Gastrocnemius medialis (tissue), 4 donors: ENCODE measurements at regions not wholly inside any gene's neighbourhood (a gene's known extent, or its start where the extent isn't known, plus 50 kb on each side); places are given as distances from the start of the nearest gene placed in this dataset.

Experiments
- ATAC-seq, 2 donors: fragments of 150-250 bp; one replicate each; pipeline ENCODE4 v1.9.1; 2016
- DNase-seq, 2 donors: peaks; one replicate each; pipeline ENCODE4 v3.0.0-alpha.2; 2019
- H3K27ac ChIP-seq, 4 donors: fragments of 200-600 bp; sonication (generic); 1 replicate in 1 of 4; 2 replicates in 3 of 4; pipeline ENCODE4 v1.5.1; 2016 to 2018; ENCODE audit warnings: mild to moderate bottlenecking in 2 of 4, moderate library complexity in 1 of 4
- H3K27me3 ChIP-seq, 3 donors: fragments of 200-600 bp; sonication (generic) in 2 of 3; 1 replicate in 1 of 3; 2 replicates in 2 of 3; pipeline versions ENCODE4 v1.5.1 to v1.6.0; 2016 to 2019; ENCODE audit warnings: mild to moderate bottlenecking in 1 of 3, moderate library complexity in 1 of 3
- H3K36me3 ChIP-seq, 2 donors: fragments of 200-600 bp; sonication (generic) in 1 of 2; one replicate each; pipeline ENCODE4 v1.5.1; 2017 to 2018
- H3K4me1 ChIP-seq, 2 donors: fragments of 200-600 bp; sonication (generic) in 1 of 2; one replicate each; pipeline ENCODE4 v1.5.1; 2016 to 2017; ENCODE audit warnings: mild to moderate bottlenecking in 2 of 2
- H3K4me3 ChIP-seq, 4 donors: fragments of 200-600 bp; sonication (generic) in 3 of 4; 1 replicate in 1 of 4; 2 replicates in 3 of 4; pipeline ENCODE4 v1.5.1; 2016 to 2019; ENCODE audit warnings: mild to moderate bottlenecking in 2 of 4
- H3K9me3 ChIP-seq, 3 donors: fragments of 200-600 bp; sonication (generic) in 2 of 3; 1 replicate in 1 of 3; 2 replicates in 2 of 3; pipeline ENCODE4 v1.5.1; 2016 to 2019
- POLR2A ChIP-seq, 2 donors: fragments of 450-650 bp; IDR thresholded peaks; one replicate each; pipeline ENCODE4 v1.6.1; 2017; ENCODE audit warnings: antibody characterized with exemption in 2 of 2, mild to moderate bottlenecking in 2 of 2, moderate library complexity in 2 of 2
- in situ Hi-C, 4 donors: fragments of 200-750 bp; cut with MboI; loops; one replicate each; pipeline versions ENCODE4 v1.15.0 to v1.8.0; 2017; ENCODE audit warnings: low sequenced_read_pairs in 4 of 4
- intact Hi-C: fragments of 100-400 bp; cut with DNase I; formaldehyde crosslinking; loops from one replicate; pipeline ENCODE4 v1.15.1; 2023; ENCODE audit warnings: low total_unique reads
- TF ChIP-seq, protein P1 (sequence below), 5 experiments: fragments of 450-650 bp in 3 of 5; fragments of 200-600 bp in 2 of 5; sonication (generic) in 2 of 5; IDR thresholded peaks in 4 of 5; conservative IDR thresholded peaks in 1 of 5; 1 replicate in 4 of 5; 2 replicates in 1 of 5; pipeline ENCODE4 v1.5.1; 2016 to 2019; ENCODE audit warnings: antibody characterized with exemption in 5 of 5, mild to moderate bottlenecking in 3 of 5, moderate library complexity in 3 of 5

DNA sequence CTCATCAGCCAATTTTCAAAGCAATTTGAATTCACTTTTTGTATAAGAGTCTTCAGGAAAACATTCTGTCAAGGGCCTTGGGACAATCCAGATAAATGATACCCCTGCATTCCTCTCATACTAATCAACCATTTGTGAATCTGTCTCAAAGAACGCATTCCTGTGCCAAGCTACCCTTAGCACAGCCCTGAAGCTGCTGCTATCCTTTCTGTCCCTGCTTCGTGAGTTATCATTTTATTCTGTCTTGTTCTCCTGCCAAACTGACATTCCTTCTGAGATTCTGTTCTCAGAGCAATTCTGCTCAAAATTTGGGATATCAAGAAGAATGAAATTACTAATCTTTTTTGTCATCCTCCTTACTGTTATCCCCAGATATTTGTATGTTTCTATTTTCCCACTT is 213.9 kb upstream of the STXBP5 start:
- no peaks in the 10 kb centered on the region for H3K36me3 ChIP-seq
- no peak overlapping the region for H3K27ac ChIP-seq
- ATAC-seq (no peak), DNase-seq (no peak)
- intact Hi-C loops (no loop called here), in situ Hi-C loops (no loop called here)
- H3K27me3 ChIP-seq: no peaks in the 10 kb centered on the region
- H3K4me3 ChIP-seq: no peak overlapping the region
- TF ChIP-seq POLR2A (IDR thresholded peaks at IDR 0.05): no peak
- TF ChIP-seq, protein P1, sequence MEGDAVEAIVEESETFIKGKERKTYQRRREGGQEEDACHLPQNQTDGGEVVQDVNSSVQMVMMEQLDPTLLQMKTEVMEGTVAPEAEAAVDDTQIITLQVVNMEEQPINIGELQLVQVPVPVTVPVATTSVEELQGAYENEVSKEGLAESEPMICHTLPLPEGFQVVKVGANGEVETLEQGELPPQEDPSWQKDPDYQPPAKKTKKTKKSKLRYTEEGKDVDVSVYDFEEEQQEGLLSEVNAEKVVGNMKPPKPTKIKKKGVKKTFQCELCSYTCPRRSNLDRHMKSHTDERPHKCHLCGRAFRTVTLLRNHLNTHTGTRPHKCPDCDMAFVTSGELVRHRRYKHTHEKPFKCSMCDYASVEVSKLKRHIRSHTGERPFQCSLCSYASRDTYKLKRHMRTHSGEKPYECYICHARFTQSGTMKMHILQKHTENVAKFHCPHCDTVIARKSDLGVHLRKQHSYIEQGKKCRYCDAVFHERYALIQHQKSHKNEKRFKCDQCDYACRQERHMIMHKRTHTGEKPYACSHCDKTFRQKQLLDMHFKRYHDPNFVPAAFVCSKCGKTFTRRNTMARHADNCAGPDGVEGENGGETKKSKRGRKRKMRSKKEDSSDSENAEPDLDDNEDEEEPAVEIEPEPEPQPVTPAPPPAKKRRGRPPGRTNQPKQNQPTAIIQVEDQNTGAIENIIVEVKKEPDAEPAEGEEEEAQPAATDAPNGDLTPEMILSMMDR (IDR thresholded peaks at IDR 0.05 in 4 of 5, conservative IDR thresholded peaks at IDR 0.05 in 1 of 5): no peak
- no peaks in the 10 kb centered on the region for H3K4me1 ChIP-seq
- H3K9me3 ChIP-seq: no peaks in the 10 kb centered on the region

DNA sequence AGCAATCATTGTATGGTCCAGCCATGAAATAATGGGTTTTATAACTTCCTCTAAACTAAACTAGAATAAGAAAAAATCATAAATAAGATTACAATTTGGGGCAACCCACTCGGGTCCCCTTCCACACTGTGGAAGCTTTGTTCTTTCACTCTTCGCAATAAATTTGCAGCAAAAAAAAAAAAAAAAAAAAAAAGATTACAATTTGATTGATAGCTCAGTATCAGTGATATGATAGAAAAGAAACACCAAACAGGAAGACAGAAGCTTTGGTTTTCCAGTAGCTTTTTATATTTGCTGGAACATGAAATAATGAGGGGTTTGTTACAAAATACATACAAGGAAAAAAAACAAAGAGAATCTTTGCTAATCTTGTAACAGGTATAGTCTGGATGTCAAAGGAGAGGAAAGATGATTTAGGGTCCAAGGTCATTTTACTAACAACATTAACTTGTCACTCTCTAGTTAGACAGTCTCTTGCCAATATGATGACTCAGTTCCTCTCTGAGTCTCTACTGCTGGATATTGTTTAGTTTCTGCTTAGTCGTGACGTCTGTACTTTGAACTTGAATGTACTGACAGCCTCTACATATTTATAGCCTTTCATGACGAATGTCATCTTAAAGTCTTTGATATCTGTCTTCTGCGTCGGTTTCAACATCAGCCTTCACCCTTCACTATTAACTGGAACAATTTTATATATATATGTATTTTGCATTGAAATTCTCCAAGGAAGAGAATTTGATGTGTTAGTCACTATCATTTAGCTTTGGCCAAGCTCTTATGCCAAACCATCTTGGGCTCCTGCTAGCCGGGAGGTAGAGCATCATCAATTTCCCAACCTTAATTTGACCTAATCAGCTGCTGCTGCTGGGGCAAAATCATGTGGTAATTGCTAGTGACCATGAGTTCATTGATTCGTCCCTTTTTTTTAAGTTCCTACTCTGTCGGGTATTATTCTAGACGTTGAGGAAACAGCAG is 213.1 kb upstream of the STXBP5 start:
- Histone ChIP-seq H3K27me3 (no peaks in the 10 kb centered on the region), H3K4me1 (no peaks in the 10 kb centered on the region), H3K9me3 (no peaks in the 10 kb centered on the region), H3K27ac (no peak overlapping the region), H3K4me3 (no peak overlapping the region), H3K36me3 (no peaks in the 10 kb centered on the region)
- intact Hi-C loops (no loop called here), in situ Hi-C loops (no loop called here)
- no peak for TF ChIP-seq POLR2A (IDR thresholded peaks at IDR 0.05)
- TF ChIP-seq, protein P1 (IDR thresholded peaks at IDR 0.05 in 4 of 5, conservative IDR thresholded peaks at IDR 0.05 in 1 of 5): no peak
- DNase-seq (no peak), ATAC-seq (no peak)

DNA sequence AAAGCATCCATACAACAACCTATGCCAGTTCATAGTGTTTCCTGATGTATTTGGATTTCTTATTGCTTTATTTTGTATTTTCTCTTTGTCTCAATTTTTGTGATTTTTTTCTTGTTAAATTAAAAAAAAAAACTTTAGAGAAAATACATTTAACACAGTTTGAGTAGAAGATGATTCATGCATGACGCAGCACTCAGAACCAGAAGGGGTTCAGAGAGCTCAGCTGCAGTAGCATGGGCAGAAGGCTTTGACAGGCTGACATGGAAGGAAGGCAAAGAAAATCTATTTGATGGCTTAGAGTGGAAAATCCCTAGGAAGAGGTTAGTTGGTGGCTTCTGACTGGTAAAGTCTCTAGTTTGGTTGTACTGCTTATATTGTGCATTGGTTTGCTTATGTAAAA is 207.2 kb upstream of the STXBP5 start:
- intact Hi-C loops: no loop called here
- in situ Hi-C loops: no loop called here
- Histone ChIP-seq H3K4me1 (no peaks in the 10 kb centered on the region), H3K4me3 (no peak overlapping the region), H3K36me3 (no peaks in the 10 kb centered on the region), H3K27me3 (no peaks in the 10 kb centered on the region), H3K9me3 (no peaks in the 10 kb centered on the region), H3K27ac (no peak overlapping the region)
- no peak for DNase-seq
- ATAC-seq: no peak
- no peak for TF ChIP-seq POLR2A (IDR thresholded peaks at IDR 0.05)
- TF ChIP-seq, protein P1 (IDR thresholded peaks at IDR 0.05 in 4 of 5, conservative IDR thresholded peaks at IDR 0.05 in 1 of 5): no peak

DNA sequence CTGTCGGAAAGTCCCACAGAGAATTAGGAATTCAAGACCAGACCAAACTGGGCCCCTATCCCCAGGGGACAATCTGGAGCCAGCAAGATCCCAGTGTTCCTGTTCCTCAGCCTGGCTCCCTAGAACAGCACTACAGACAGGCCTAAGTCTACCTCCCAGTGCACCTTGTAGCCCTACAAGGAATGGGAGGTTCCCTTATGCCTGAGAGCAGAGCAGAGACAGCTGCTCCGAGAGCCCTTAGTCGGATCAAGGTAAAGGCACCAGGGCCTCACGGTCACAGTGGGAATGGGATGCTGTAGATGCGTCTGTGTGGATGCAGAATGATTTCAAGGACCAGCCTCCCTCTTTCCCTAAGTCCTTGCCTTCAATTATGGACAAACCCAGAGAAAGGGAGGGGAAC is 204.5 kb upstream of the STXBP5 start:
- H3K27ac ChIP-seq: no peak overlapping the region
- intact Hi-C loops (no loop called here), in situ Hi-C loops (no loop called here)
- no peaks in the 10 kb centered on the region for H3K36me3 ChIP-seq
- ATAC-seq (no peak), DNase-seq (no peak)
- H3K4me3 ChIP-seq: no peak overlapping the region
- H3K4me1 ChIP-seq: no peaks in the 10 kb centered on the region
- TF ChIP-seq, protein P1 (IDR thresholded peaks at IDR 0.05 in 4 of 5, conservative IDR thresholded peaks at IDR 0.05 in 1 of 5): no peak
- TF ChIP-seq POLR2A (IDR thresholded peaks at IDR 0.05): no peak
- H3K27me3 ChIP-seq: no peaks in the 10 kb centered on the region
- no peaks in the 10 kb centered on the region for H3K9me3 ChIP-seq
